GM12891 (cell line): ENCODE measurements at regions not wholly inside any gene's neighbourhood (a gene's known extent, or its start where the extent isn't known, plus 50 kb on each side); places are given as distances from the start of the nearest gene placed in this dataset.
"Not testable (repeated sequence)": the region's sequence is repeated elsewhere in the genome, so short reads cannot be mapped to it uniquely, and the experiment has no call there.

ENCODE experiments used
- POLR2A ChIP-seq: IDR thresholded peaks from 2 replicates; pipeline ENCODE4 v1.6.1; 2011; ENCODE audit warnings: low read depth, low read length, control low read depth
- POU2F2 ChIP-seq: IDR thresholded peaks from 2 replicates; pipeline ENCODE4 v1.6.1; 2011; ENCODE audit warnings: low read depth, mild to moderate bottlenecking, control low read depth, low read length, moderate library complexity

DNA sequence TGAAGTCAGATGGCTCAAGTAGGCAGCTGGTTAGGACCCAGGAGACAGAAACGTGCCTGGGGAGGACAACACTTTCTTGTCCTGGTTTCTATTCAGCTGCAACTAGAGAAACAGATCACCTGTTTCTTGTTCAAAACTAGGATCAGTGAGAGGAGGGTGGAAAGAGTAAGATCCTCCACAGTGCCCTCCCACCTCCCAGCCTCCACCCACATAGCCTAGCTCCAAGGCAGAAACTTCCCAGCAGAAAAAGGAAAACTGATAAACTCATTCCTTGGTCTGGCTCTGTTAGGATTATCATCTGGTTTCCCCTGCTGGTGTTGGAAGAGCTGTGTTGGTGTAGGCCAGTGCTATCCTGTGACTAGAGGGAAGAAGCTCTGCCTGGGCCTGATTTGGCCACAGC is 943.8 kb upstream of the DEFB115 start:
- TF ChIP-seq POU2F2, POLR2A: not testable (repeated sequence)
